ENCODE measurements at regions not wholly inside any gene's neighbourhood (a gene's known extent, or its start where the extent isn't known, plus 50 kb on each side); places are given as distances from the start of the nearest gene placed in this dataset.

DNA sequence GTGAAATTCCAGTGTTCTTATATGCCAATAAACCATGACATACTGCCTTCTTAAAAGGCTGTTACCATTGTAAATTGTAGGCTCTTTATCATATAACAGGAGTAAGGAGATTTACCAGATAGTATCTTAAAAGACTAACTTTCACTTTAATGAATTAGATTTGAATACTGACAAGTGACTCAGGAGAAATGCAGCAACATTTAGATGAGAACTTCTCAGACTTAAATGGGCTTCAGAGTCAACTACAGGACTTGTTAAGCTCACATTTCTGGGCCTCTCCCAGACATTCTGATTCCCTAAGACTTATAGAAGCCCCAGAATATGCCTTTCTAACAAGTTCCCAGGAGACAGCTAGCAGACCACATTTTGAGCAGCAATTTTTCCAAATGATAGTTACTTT is 466.3 kb downstream of the ARL4A start:
- TF ChIP-seq CTCF (conservative IDR thresholded peaks at IDR 0.05) (no peak), EZH2 (IDR thresholded peaks at IDR 0.05; ENCODE audit: low read depth) (no peak)
- H3K27me3 ChIP-seq (ENCODE audit: insufficient read depth, low read depth) = no peaks in the 10 kb centered on the region
- H3K79me2 ChIP-seq (ENCODE audit: low read depth) = no peaks in the 10 kb centered on the region
- no peaks in the 10 kb centered on the region for H3K36me3 ChIP-seq (ENCODE audit: low read depth)
- BruUV-seq (replicated peaks) = no TSS peak
- ChIA-PET CTCF (no interaction called here), POLR2A (ENCODE audit: unreplicated experiment) (no interaction called here)
- H3K27ac ChIP-seq = no peak overlapping the region
- H3K9me3 ChIP-seq (ENCODE audit: insufficient read depth, low read depth) = no peaks in the 10 kb centered on the region
- H2AFZ ChIP-seq = no peak overlapping the region
- 0 out of 2 replicates have a peak overlapping the region, but pooled peaks have one; percentile 5 for H3K4me2 ChIP-seq
- intact Hi-C loops (cut with micrococcal nuclease; ENCODE audit: unreplicated experiment) = no loop called here
- H3K9me2 ChIP-seq (ENCODE audit: insufficient read depth) = peaks cover 11% of the 10 kb centered on the region; the same call in 1 of the 2 replicates
- H3F3A ChIP-seq (ENCODE audit: insufficient read depth, low read depth) = no peaks in the 10 kb centered on the region
- DNase-seq = no peak
- no peak overlapping the region for H3K4me3 ChIP-seq
- H4K20me1 ChIP-seq (ENCODE audit: insufficient read depth) = no peaks in the 10 kb centered on the region
- no peaks in the 10 kb centered on the region for H3K4me1 ChIP-seq (replicated peaks; ENCODE audit: insufficient read depth)

DNA sequence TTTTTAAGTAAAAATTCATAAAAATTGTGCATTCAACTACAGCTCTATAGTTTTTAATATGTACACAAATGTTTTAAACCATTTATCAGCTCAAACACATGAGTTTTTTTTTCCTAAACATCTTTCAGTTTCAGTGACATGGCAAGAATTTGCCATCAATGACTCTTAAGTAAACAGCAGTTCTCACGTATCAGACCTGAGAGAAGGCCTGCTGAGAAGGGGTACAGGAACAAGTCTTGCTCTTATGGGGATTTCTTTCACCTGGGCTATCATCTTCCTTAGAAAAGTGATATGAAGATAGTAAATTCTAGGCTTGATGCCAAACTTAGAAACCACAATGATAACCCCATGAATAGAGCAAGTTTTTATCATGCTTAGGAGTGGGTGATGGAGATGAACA is 467.8 kb downstream of the ARL4A start:
- no TSS peak for BruUV-seq (replicated peaks)
- H3K9me3 ChIP-seq (ENCODE audit: insufficient read depth, low read depth) = no peaks in the 10 kb centered on the region
- H3K27me3 ChIP-seq (ENCODE audit: insufficient read depth, low read depth) = no peaks in the 10 kb centered on the region
- no peaks in the 10 kb centered on the region for H3K4me1 ChIP-seq (replicated peaks; ENCODE audit: insufficient read depth)
- ChIA-PET POLR2A (ENCODE audit: unreplicated experiment) (no interaction called here), CTCF (no interaction called here)
- H2AFZ ChIP-seq = no peak overlapping the region
- no peak overlapping the region for H3K4me2 ChIP-seq
- no peaks in the 10 kb centered on the region for H4K20me1 ChIP-seq (ENCODE audit: insufficient read depth)
- no peak for DNase-seq
- no peak overlapping the region for H3K27ac ChIP-seq
- intact Hi-C loops (cut with micrococcal nuclease; ENCODE audit: unreplicated experiment) = no loop called here
- peaks cover 9% of the 10 kb centered on the region; the same call in 1 of the 2 replicates for H3K9me2 ChIP-seq (ENCODE audit: insufficient read depth)
- H3F3A ChIP-seq (ENCODE audit: insufficient read depth, low read depth) = no peaks in the 10 kb centered on the region
- H3K4me3 ChIP-seq = no peak overlapping the region
- H3K79me2 ChIP-seq (ENCODE audit: low read depth) = no peaks in the 10 kb centered on the region
- TF ChIP-seq CTCF (conservative IDR thresholded peaks at IDR 0.05) = no peak
- no peak for TF ChIP-seq EZH2 (IDR thresholded peaks at IDR 0.05; ENCODE audit: low read depth)
- no peaks in the 10 kb centered on the region for H3K36me3 ChIP-seq (ENCODE audit: low read depth)

GRCh38 chr7:13159003-13159402 is 471.6 kb downstream of the ARL4A start:
- Histone ChIP-seq H3K4me3 (no peak overlapping the region), H3K9me2 (ENCODE audit: insufficient read depth) (no peaks in the 10 kb centered on the region), H2AFZ (no peak overlapping the region), H3K27me3 (ENCODE audit: insufficient read depth, low read depth) (no peaks in the 10 kb centered on the region), H3K9me3 (ENCODE audit: insufficient read depth, low read depth) (no peaks in the 10 kb centered on the region), H3K27ac (no peak overlapping the region), H3K79me2 (ENCODE audit: low read depth) (no peaks in the 10 kb centered on the region), H4K20me1 (ENCODE audit: insufficient read depth) (no peaks in the 10 kb centered on the region), H3F3A (ENCODE audit: insufficient read depth, low read depth) (no peaks in the 10 kb centered on the region), H3K36me3 (ENCODE audit: low read depth) (no peaks in the 10 kb centered on the region), H3K4me1 (replicated peaks; ENCODE audit: insufficient read depth) (no peaks in the 10 kb centered on the region), H3K4me2 (no peak overlapping the region)
- CTCF ChIA-PET = no interaction called here
- POLR2A ChIA-PET (ENCODE audit: unreplicated experiment) = no interaction called here
- TF ChIP-seq CTCF (conservative IDR thresholded peaks at IDR 0.05) (no peak), EZH2 (IDR thresholded peaks at IDR 0.05; ENCODE audit: low read depth) (no peak)
- BruUV-seq (replicated peaks) = no TSS peak
- intact Hi-C loops (cut with micrococcal nuclease; ENCODE audit: unreplicated experiment) = no loop called here
- no peak for DNase-seq

Measured in PC-9 (cell line).